HG03060 (cell line): ENCODE measurements at regions not wholly inside any gene's neighbourhood (a gene's known extent, or its start where the extent isn't known, plus 50 kb on each side); places are given as distances from the start of the nearest gene placed in this dataset.
"Not testable (repeated sequence)": the region's sequence is repeated elsewhere in the genome, so short reads cannot be mapped to it uniquely, and the experiment has no call there.

Source experiments
- ATAC-seq: cut with Tn5 transposase; IDR thresholded peaks from one replicate; pipeline ENCODE4 v1.9.1; 2021; ENCODE audit warnings: low read depth, moderate number of reproducible peaks; ENCODE audit not compliant: unreplicated experiment

- ATAC-seq, result no peak
Measured at GRCh38 chr15:31217067-31217466, 109.6 kb upstream of the KLF13 start.

GRCh38 chr15:31217566-31218270, 108.9 kb upstream of the KLF13 start:
- ATAC-seq, result no peak

- no peak for ATAC-seq
Measured at GRCh38 chr15:31219221-31219620, 107.4 kb upstream of the KLF13 start.

- ATAC-seq, result no peak
Measured at GRCh38 chr15:31221936-31222515, 104.6 kb upstream of the KLF13 start.

GRCh38 chr15:31222773-31223341, 103.8 kb upstream of the KLF13 start:
- ATAC-seq, result no peak

GRCh38 chr15:31223478-31224350, 102.9 kb upstream of the KLF13 start:
- ATAC-seq, result no peak

GRCh38 chr15:31224661-31225060, 102.0 kb upstream of the KLF13 start:
- ATAC-seq, result not testable (repeated sequence)

- no peak for ATAC-seq
Measured at GRCh38 chr15:31225356-31225955, 101.2 kb upstream of the KLF13 start.

- ATAC-seq, result no peak
Measured at GRCh38 chr15:31226021-31226420, 100.6 kb upstream of the KLF13 start.

GRCh38 chr15:31227235-31227634, 99.4 kb upstream of the KLF13 start:
- ATAC-seq, result no peak

GRCh38 chr15:31228011-31228484, 98.6 kb upstream of the KLF13 start:
- ATAC-seq, result no peak

- peak; percentile 45 for ATAC-seq
Measured at GRCh38 chr15:31228980-31229826, 97.4 kb upstream of the KLF13 start.

- peak; percentile 69 for ATAC-seq
Measured at GRCh38 chr15:31230630-31231485, 95.8 kb upstream of the KLF13 start.

GRCh38 chr15:31234815-31235214, 91.8 kb upstream of the KLF13 start:
- no peak for ATAC-seq

GRCh38 chr15:31235311-31236183, 91.1 kb upstream of the KLF13 start:
- ATAC-seq, result no peak

- peak; percentile 54 for ATAC-seq
Measured at GRCh38 chr15:31236184-31237042, 90.2 kb upstream of the KLF13 start.

GRCh38 chr15:31237043-31237324, 89.7 kb upstream of the KLF13 start:
- ATAC-seq, result no peak
